T-helper 9 cell (primary cell): ENCODE measurements at regions not wholly inside any gene's neighbourhood (a gene's known extent, or its start where the extent isn't known, plus 50 kb on each side); places are given as distances from the start of the nearest gene placed in this dataset.

Experiments
- DNase-seq: peaks from one replicate; pipeline ENCODE4 v3.0.0-alpha.2; 2020

DNA sequence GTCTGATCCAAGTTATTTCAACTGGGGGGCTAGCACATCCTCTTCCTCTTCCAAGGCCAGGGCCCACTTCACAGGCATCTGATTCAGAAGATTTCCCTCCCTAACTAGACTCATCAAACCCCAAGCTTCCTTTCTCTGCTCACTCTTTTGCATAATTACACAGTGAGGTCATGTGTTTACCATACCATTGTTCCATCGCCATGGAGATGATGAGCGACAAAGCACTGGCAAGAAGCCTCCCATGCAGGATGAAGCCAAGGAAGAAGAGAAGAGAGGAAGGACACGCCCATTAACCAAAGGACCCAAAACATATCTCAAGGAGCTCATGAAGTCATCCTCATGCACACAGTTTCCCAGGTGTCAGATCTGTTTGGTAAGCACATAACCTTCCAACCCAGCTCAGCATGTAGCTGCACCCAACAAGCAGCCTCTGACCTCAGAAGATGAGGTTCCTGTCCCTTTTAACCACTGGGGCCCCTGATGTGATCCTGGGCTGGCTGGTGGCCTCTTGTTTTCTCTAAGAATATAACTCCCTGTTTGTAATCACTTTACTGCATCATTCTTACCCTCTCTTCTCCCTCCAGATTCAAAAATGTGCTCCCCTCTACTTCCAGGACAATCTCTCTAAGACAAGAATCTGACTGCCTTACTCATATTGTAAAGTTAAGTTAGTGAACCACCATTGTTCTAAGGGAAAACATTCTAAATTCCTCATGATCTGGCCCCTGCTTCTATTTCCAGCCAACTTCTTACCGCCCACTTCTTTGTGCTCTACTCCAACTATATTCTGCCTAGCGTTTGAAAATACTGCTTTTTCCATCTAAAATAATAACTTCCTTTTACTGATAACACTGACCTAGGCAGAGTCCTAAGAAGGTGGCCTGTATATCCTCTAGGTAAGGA lies 190.1 kb downstream of the TTC32 start:
- DNase-seq, result no peak

DNA sequence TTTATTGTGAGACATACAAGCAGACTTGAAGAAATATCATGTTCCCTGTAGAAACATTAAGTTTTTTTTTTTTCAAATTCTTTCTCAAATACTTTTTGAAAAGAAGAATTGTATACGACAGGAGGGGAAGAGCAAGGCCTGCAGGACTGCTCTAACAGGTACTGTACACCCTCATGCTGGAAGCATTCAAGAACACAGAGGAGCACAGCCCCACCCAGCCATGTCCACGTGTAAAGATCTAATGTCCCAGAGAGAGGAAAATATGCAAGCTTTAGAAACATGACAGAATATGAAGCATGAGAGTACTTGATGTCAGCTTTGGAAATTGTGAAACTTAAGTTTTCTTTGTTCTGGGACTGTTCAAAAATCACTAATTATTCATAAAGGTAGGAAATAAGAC lies 191.6 kb downstream of the TTC32 start:
- no peak for DNase-seq

DNA sequence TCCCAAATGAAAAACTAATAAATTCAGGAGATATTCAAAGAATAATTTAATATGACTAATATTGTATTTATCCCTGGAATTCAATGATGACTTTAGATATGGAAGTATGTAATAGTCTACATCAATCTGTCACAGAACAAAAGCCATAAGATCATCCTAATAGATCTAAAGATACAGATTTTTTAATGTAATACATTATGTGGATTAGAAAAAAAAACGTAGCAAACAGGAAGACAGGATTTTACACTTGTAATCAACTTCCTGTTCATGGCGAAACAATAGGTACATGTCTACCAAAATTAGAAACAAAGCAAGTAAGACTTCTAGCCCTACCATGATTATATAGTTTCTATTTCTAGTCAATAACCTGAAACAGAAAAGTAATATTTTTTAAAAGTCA lies 192.2 kb downstream of the TTC32 start:
- DNase-seq, result no peak

DNA sequence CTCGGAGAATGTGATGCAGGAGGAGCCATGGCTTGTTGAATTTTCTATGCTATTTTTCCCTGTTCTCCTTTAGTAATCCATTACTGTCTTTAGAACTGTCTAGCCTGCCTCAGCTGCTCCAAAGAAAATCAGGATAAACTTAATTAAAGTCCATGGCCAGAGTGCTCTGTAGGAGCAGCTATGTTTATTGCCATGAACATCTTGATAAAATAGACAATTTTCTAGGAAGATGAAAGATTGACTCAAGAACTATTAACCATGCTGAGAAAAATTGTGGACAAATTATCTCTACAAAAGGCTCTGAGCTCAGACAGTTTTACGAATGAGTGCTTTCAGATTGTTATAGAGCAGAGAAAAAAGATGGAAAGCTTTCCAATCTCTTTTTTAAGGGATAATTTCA lies 193.0 kb downstream of the TTC32 start:
- no peak for DNase-seq

DNA sequence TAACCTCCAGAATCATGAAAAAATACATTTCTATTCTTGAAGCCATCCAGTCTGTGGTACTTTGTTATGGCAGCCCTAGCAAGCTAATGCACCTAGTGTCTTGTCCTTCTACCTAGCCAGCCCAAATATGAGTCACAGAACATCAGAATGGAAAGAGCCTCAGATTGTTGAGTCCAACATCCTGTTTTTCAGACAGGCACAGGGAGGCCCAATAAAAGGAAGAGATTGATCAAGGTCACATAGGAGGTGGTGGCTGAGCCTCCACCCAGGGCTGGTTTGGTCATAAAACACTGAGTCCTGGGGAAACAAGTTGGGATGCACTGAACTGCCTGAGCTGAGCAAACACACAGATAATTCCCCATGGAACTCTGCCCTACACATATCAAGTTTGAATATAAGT lies 195.5 kb downstream of the TTC32 start:
- no peak for DNase-seq

DNA sequence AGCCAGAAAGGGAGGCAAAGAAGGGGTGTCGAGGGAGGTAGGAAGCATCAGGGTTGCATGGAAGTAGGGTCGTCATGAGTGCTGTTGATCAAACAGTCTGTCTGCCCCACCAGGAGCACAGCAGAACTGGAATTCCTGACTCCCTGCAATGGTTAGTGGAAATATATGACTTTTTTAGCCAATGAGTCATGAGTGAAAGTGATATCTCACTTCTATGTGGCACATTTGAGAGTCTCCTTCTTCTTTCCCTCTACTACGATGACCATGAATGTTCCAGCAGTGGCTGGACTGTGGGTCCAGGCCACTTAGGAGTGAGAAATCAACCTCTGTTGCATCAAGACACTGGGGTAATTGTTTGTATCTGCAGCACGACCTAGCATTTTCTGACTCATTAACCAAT lies 199.5 kb downstream of the TTC32 start:
- no peak for DNase-seq

DNA sequence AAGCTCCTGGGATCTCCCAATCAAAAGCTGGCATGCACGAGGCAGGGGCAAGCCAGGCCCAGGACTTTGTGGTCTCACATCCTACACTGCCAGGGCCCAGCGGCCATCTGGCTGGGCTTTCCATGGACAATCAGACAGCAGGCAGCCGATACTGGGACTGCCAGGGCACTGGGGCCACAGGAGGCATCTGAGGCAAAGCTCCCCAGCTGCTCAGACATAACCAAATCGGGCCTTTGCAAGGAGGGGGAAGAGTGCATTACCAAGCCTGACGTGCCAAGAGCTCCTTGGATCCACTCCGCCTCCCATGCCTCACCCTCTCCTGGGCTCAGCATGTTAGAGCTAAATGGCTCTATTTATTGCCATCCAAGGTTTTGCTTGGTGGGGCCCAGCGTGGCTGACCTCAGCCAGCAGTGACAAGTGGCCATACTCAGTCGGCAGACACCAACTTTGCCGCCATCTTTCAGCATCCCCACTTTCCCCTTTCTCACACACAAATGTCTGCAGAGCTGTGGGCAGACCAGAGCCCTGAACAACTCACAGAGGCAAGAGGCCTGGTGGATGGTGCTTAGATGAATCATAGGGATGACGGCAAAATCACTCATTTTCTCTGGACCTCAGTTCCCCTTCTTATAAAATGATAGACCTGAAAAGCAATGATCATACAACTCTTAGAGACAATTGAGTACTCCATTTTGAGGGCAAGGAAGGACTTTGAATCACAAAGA lies 200.8 kb downstream of the TTC32 start:
- no peak for DNase-seq

DNA sequence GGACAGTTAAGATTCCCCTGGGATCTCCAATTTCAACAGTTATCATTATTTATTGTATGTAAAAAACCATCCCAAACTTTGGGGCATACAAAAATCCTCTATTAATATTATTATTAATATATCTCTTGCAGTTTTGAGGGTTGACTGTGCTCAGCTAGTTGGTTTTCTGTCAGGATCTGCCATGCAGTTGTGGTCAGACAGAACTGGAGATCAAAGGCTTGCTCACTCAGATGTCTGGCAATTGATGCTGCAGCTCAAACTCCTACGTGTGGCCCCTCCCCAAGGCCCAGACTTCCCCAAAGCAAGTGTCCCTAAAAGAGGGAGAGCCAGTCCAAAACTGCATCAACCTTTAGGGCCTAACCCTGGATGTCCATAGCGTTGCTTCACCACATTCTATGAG lies 204.7 kb downstream of the TTC32 start:
- no peak for DNase-seq

DNA sequence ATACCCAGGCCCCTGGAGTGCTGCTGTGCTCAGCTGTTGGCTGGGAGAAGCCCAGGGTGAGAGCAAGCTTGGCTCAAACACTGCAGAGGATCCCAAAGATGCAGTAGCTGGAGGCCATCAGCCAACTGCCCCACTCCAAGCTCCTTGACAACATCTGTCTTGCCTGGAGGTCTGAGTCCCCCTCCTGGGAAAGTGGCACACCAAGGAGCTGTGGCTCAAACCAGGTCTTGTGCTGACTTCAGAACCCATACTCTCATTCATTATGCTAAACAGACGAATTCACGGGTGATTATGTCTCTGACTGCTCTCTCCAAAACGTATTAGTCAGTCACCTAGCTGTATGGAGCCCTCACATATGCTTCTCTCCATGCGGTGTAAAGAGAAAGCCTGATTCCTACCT lies 206.1 kb downstream of the TTC32 start:
- no peak for DNase-seq

DNA sequence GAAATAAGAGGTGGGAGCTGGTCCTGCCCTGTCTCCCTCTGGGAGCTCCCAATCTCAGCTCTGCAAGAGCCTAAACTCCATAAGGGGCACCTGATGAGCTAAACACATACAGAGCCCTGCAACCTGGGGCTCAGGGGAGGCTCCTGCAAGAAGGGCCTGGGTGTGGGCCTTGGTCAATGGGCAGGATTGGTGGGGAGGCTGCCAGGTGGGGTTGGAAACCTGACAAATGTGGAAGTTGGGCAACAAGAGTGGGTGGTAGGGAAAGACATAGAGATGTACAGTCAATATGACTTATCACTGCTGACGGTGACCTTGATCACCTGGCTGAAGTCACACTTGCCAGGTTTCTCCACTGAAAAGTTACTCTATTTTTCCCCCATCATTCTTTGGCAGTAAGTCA lies 209.9 kb downstream of the TTC32 start:
- no peak for DNase-seq

DNA sequence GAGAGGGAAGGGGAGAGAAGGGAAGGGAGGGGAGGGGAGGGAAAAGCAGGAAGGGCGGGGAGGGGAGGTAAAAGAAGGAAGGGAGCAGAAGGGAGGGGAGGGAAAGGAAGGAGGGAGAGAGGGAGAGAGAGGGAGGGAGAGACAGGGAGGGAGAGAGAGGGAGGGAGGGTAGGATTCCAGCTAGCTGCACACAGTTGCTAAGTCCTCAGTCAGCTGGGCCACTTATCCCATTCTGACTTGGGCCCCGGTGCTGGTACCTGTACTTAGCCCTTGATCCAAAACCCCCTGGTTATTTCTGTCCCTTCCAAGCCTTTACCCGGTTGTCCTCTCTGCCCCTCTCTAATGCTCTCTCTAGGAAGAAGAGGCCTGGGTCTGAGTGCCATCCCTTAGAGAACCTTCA lies 211.4 kb downstream of the TTC32 start:
- DNase-seq, result no peak

DNA sequence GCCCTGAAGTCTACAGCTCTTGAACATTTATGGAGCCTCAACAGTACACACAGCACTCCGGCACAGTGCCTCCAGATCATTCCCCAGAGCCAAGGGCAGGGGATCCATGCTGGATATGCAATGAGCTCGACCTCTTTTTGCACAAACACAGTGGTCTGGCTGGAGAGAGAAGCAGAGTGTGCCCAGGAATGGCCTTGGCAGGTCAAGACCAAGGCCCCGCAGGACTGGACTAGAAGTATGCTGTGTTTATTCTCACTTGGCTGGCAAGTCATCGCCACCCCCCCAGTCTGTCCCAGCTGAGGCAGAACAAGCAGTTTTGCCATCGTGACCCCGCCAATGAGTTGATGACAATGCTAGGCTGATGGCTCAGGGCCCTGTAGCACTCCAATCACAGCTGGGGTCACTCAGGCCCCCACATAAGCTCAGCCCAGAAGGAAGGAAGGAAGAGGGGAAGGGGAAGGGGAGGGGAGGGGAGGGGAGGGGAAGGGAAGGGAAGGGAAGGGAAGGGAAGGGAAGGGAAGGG lies 212.1 kb downstream of the TTC32 start:
- DNase-seq, result no peak

DNA sequence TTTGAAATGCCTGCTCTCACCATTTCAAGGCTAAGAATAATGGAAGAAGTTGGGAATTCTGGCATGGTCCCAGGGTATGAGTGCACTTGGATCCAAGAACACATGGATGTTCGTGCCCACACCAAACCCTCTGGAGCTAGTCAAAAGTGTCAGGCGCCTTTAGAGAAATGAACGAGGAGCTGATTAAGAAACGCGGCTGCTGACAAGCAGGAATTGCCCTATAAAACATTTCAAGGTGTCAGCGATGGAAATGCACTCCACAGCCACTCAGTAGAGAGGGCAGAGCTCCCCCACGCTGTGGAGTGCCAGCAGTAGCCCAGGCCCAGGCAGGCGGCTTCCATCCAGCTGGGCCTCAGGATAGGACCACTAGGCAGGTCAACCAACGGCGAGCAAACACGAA lies 213.7 kb downstream of the TTC32 start:
- no peak for DNase-seq

DNA sequence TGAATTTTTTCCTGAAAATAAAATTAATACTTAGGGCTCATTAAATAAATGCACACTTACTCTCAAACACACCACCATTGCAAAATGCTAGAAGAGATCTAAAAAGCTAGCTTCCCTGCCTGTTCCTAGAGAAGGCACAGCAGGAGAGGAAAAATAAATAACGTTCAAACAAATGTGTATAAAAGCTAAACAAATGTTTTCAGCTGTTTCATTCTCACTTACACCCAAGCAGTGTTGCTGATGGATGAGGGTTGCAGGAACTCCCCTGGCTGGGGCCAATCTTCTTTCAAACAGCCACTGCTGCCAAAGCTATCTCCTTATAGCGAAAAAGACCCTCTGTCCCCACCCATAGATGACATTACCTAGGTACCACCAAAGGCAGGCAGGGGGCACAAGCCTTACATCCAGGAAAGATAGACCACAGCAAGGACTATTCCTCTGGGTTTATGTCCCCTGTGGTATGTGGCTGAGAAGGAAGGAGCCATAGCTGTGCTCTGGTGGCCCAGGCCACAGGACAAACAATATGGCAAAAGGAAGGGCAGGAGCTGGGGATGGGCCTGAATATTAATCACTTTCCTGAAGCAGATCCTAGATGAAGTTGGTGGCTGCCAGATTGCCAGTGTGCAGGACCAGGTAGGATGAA lies 214.6 kb downstream of the TTC32 start:
- no peak for DNase-seq

DNA sequence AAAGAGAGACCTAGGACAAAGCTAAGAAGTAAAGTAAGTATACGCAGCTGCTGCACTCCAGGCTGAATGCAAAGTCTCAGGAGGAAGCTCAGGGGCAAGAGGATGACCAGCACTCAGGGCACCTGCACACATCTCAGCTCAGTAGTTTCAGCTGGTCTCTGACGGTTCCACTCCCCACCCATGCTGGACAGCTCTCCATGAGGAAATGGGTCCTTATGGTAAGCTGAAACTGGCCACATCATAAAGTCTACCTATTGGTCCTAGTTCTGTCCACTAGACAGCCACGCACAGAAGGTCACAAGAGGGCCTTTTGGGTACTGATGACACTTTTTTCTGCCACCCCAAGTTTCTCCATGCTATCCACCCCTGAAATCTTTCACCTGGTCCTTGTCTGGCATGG lies 215.3 kb downstream of the TTC32 start:
- DNase-seq, result no peak

DNA sequence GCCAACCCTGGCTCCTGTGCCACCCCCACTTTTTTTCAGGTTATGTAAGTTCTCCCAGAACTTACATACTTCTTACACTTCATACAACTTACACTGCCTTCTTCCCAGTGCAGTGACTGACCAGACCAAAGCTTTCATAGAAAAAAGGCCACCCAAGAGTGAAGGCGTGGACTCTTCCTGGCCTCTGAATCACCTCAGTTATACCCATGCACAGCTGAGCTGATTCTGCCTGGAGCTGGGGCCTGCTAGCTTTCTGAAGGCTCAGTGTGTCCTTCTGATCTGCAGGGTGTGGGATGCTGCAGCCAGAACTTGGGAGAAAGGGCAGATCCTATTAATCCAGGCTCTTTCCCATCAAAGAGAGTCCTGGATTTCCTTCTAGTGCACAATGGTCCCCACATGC lies 216.1 kb downstream of the TTC32 start:
- DNase-seq, result no peak

DNA sequence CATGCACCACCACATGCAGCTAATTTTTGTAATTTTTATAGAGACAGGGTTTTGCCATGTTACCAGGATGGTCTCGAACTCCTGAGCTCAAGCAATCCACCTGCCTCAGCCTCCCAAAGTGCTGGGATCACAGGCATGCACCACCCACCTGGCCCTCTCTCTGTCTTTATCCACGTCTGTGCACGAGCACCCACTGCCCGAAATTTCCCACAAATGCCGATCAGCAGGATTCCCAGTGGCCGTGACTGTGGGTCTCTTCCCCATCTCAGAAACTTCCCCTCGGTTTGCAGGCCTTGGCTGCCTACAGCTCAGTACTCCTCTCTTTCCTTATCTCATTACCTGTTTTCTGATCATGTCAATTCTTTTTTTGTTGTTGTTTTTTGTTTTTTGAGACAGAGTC lies 217.3 kb downstream of the TTC32 start:
- DNase-seq, result no peak

DNA sequence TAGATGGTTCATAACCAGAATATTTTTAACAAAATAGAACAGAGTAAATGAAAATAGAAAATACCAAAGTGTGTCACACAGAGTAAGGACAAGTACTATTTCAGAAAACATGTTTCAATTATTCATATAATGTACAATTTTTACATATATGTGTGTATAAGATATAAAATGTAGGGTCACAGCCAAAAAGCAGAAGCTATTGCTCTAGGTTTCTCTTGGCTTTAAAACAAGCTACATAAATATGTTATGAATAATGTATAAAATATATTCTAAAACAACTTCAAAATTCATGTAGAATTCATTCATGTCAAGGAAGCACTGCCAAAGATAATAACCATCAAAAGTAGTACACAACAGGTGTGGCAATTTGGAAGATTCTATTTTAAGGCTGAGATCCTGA lies 218.2 kb downstream of the TTC32 start:
- no peak for DNase-seq

DNA sequence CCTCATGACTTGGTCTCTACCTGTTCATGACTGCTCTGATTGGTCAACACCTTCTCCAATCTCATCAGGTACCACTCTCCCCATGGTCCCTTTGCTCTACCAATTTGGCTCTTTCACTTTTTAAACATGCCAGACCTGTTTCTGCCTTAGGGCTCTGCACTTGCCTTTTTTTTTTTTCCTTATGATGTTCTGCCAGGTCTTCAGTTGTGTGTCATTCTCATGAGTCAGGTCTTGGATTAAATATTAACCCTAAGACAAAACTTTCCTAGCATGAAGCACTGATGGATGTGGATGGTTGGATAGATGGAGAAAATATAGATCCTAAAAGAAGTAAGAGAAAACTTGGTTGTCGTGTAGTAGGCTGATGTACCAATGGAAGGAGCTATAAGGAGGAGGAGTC lies 219.3 kb downstream of the TTC32 start:
- DNase-seq, result no peak

DNA sequence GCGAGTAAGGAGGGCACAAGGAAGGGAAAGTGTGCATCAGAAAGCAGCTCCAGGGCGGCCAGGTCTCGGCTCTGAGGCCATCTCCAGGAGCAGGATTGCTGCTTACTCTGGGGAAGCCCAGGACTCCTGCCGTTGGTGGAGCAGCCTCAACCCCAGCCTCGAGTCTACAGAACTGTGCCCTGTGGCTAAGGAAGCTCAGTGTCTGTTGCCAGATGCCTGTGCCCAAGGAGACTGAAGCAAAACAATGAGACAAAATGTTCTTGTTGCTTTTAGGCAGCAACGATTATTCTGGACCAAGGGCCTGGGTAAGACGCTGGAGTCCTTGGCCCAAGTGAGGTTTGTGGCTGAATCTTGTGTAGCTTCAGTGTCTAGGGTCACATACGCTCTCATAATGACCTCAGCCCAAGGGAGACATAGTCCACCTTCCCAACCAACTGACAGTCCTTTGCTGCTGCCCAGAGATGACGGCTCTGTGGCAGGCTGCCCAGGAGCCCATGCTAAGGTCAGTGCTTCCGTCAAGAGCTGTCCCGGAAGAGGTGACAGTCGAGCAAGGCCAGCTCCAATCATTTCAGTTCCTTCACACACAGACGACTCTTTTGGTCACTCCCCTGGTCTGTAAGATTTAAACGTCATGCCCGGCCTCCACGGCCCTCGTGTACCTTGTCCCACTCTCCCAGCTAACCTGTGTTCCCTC lies 223.8 kb downstream of the TTC32 start:
- DNase-seq, result no peak

DNA sequence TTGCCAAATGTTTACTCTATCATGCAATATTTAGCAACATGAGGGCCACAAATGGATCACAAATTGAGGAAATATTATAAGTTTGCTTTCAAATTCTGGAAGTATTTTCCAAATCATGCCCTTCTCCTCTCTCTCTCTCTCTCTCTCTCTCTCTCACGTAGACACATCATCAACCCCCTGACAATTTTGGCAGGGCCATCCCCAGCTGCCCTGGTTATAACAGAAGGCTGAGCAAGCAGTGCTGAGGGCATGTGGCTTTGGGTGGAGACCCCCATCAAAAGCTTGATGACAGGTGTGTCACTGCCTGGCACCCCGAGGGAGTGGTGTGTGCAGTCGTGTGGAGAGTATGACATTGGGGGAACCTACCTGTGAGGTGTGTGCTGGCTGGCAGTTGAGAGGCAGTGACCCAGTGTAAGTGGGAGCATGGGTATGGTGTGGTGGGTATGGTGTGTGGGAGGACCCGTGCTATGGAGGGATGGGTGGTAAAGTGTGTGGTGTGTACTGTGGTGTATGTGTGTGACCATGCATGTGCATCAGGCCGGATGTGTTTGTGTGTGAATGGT lies 224.5 kb downstream of the TTC32 start:
- no peak for DNase-seq

DNA sequence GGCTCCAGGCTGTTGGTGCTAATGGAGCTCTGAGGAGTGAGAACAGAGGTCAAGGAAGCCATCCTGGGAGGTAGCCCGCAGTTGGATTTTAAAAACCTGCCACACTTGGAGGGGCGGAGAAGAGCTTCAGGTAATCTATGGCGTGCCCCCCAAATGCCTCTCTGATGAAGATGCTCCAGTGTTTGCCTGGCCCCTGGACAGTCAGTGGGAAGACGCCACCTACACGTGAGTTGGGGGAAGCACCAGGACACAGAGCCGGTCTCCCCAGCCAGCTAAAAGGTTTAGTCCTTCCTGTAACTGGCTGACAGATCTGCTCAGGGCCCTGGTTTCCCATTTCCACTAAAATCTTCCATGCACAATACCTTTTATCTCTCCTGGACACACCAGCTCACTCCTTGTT lies 225.0 kb downstream of the TTC32 start:
- no peak for DNase-seq
